Kidney capillary endothelial cell (primary cell): ENCODE measurements at regions not wholly inside any gene's neighbourhood (a gene's known extent, or its start where the extent isn't known, plus 50 kb on each side); places are given as distances from the start of the nearest gene placed in this dataset.
"Not testable (repeated sequence)": the region's sequence is repeated elsewhere in the genome, so short reads cannot be mapped to it uniquely, and the experiment has no call there.

Experiments
- DNase-seq: peaks from one replicate; pipeline ENCODE4 v3.0.0-alpha.2; 2018; ENCODE audit warnings: low spot score

GRCh38 chr7:110484356-110484755 is 606.6 kb upstream of the LRRN3 start:
- DNase-seq = no peak

DNA sequence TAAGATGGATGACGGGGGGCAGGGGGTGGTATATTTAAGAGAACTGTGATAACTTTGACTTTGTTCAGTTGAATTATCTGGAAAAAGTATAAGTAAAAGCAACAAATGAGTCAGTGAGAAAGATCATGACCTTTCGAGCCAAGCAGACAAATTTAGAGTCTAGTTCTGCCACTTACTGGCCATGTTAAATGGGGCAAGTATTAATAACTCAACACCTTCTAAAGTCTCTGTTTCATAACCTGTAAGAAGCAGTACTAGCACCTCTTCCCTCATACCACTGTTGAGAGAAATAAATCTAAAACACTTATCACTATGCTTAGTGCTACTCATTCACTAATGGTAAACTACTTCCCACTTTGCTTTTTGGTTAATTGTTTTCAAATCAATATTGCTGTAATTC is 604.4 kb upstream of the LRRN3 start:
- no peak for DNase-seq

GRCh38 chr7:110502888-110503465 is 588.0 kb upstream of the LRRN3 start:
- no peak for DNase-seq

GRCh38 chr7:110507369-110507768 is 583.6 kb upstream of the LRRN3 start:
- no peak for DNase-seq

GRCh38 chr7:110507832-110508231 is 583.1 kb upstream of the LRRN3 start:
- DNase-seq = no peak

DNA sequence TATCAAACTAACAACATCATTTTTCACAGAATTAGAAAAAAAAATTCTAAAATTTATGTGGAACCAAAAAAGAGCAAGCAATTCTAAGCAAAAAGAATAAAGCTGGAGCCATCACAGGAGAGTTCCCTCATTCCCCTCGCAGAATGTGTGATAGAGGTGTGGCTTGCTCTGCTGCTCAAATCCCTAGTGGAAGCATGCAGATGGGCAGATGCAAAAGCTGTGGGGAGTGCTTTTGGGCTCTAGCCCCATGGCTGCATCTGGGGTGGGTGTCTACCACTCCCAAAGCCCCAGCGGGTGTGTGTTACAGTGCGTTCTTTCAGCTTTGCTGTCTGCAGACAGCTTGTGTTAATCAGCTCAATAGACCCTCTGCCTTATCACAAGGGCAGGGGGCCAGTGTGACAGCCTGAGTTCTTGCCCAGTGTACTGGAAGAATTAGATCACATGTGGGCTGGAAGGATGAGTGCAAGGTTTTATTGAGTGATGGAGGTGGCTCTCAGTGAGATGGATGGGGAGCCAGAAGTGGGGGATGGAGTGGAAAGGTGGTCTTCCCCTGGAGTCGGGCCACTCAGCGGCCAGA is 575.9 kb upstream of the LRRN3 start:
- DNase-seq = not testable (repeated sequence)

DNA sequence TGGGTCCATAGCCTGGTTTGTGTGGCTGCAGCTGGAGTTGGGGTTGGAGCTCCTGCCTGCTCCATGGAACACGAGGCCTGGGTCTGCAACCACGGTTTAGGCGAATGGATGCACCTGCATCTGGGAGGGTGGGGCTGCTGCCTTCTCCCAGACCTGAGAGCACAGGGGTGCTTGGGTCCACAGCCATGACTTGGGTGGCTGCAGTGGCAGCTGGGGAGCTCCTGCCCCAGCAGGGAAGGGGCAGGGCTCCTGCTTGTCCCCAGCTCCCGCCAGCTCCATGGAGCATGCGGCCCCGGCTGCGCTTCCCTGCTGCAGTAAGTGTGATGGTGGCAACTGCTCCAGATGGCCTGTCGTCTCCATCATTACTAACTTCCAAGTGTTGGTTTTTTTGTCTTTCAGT is 571.1 kb upstream of the LRRN3 start:
- no peak for DNase-seq

DNA sequence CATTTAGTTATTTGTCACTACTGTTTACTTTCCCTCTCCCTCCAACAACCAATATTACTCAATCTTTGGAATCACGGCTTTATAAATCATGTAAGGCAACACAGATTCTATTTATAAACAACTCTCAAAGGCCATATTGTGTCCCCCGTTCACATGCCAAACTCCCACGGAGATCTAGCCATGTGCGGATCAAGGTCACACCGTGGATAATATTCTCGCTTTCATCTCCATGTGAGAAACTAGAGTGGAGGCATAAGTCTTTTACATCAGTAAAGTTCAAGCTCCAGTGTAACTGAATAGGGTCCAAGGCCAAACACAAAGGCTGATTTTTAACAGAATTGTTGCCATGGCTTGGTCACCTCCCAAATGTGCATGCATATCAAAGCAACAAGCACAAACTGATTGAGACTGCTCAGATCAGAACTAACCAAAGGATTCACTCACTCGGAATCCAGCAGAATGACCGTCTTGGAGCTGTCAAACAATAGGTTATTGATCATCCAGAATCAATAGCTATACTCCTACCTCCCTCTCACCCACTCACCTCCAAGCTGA is 569.5 kb upstream of the LRRN3 start:
- no peak for DNase-seq

DNA sequence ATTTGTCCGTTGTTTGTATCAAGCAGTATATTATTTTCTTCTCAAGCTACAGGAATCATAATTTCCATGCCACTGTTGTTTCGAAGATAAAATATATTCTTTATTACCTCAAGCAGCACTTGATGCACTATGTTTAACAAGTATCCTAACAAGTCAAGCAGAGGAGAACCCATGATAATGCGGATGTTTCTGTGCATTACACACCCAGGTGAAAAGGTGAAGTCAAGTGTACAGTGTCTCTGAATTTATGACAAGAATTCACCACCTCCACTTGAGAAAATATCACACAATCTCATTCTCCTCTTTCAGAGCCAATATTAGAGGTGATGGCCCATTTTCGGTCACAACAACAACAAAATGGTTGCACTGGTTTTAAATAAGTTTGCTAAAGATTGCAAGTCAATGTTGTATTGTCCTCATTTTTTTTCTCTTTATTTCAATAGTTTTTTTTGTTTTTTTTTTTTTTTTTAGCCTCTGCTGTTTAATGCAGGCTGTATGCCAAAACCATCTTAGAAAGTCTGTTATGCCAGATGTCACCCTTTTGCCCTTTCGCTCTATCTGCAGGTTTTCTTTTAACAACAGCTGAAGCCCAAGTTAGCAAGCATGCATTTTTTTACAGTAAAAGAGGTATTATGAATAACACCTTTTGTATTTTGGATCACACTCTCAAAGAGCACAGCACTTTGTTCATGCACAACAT is 568.7 kb upstream of the LRRN3 start:
- no peak for DNase-seq

- DNase-seq = no peak
These were observed 568.1 kb upstream of the LRRN3 start for GRCh38 chr7:110522761-110523200.

GRCh38 chr7:110529175-110529574 is 561.8 kb upstream of the LRRN3 start:
- no peak for DNase-seq

DNA sequence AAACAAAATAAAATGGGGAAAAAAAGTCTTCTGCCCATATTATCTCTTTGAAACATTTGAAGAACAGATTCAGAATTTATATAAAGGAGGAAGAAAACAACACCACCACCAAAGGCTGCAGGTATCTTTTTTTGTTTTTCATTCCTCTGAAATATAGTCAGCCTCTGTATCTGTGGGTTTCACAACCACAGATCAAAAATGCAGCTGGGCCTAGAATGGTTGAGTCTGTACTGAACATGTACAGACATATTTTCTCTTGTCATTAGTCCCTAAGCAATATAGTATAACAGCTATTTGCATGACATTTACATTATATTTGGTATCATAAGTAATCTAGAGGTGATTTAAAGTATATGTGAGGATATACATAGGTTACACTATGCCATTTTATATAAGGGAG is 559.7 kb upstream of the LRRN3 start:
- no peak for DNase-seq

GRCh38 chr7:110534241-110534931 is 556.5 kb upstream of the LRRN3 start:
- DNase-seq = no peak

GRCh38 chr7:110539216-110539615 is 551.7 kb upstream of the LRRN3 start:
- DNase-seq = no peak

- DNase-seq = no peak
These were observed 549.0 kb upstream of the LRRN3 start for GRCh38 chr7:110541962-110542361.

- DNase-seq = no peak
These were observed 546.7 kb upstream of the LRRN3 start for GRCh38 chr7:110544194-110544593.

DNA sequence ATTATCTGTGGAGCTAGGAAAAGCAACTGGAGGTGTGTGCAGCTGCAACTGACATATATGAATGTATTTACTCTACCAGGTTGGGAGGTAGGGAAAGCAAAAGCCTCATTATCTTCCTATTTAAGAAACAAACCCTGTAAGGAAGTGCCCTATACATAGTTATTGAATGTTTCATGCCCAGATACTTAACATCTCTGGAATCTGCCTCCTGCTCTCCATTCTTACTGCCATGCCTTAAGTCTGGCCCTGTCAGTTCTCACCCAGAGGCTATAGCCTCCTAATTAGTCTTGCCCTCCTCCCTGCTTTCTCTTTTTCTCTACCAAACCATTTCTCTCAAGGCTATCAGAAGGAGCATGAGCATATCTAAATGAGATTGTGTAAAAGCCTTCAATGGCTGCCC is 542.6 kb upstream of the LRRN3 start:
- DNase-seq = no peak

DNA sequence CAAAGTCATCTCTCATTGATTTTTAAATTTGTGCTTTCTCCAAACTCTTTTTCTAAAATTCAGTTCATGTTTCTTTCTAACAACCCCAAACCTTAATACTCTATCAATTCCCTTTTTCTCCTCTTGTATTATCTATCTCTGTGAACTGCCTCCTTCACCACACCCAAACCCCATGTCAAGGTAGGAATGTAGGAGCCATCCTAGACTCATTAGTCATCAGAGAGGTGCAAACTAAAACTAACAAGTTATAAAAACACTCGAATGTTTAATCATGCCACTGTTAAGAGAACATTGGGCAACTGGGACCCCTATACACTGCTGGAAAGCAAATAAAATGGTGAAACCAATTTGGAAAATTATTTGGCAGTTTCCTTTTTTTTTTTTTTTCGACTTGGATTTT is 533.8 kb upstream of the LRRN3 start:
- no peak for DNase-seq

- not testable (repeated sequence) for DNase-seq
These were observed 527.6 kb upstream of the LRRN3 start for GRCh38 chr7:110563286-110563685.

GRCh38 chr7:110564246-110564645 is 526.7 kb upstream of the LRRN3 start:
- no peak for DNase-seq

- no peak for DNase-seq
These were observed 522.5 kb upstream of the LRRN3 start for GRCh38 chr7:110568388-110568787.

DNA sequence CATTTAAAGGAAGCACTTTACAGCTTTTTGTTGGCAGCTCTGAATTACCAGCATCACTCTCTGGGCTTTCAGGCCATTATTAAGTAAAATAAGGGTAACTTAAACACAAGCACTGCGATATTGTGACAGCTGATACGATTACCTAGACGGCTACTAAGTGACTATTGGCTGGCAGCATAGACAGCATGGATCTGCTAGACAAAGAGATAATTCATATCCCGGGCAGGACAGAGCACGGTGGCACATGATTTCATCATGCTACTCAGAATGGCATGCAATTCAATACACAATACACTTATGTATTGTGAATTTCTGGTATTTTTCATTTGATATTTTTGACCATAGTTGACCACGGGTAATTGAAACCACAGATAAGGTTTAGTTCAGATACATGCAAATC is 522.0 kb upstream of the LRRN3 start:
- DNase-seq = no peak
